HS-27A (cell line): ENCODE measurements at regions not wholly inside any gene's neighbourhood (a gene's known extent, or its start where the extent isn't known, plus 50 kb on each side); places are given as distances from the start of the nearest gene placed in this dataset.

Experiments used
- DNase-seq: peaks from one replicate; pipeline ENCODE4 v3.0.0-alpha.2; 2012; ENCODE audit warnings: low read depth, missing footprints

DNA sequence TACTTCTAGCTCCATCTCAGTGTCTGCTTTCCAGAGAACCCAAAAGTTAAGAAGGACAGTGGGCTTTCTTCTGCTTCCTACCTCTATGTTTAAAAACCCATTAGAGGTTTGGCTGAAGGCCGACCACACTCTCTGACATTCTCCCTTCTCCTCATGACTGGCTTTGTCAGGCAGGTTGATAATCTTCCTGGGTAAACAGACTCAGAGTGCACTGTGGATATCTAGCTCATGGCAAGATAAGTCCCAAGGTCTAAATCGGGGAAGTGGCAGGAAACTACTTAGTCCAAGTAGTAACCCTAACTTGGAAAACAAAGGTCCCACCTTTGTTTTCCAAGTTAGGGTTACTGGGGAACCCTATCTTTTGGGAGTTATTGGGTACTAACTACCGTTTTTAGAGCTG is 161.9 kb upstream of the SPAG17 start:
- DNase-seq = no peak

DNA sequence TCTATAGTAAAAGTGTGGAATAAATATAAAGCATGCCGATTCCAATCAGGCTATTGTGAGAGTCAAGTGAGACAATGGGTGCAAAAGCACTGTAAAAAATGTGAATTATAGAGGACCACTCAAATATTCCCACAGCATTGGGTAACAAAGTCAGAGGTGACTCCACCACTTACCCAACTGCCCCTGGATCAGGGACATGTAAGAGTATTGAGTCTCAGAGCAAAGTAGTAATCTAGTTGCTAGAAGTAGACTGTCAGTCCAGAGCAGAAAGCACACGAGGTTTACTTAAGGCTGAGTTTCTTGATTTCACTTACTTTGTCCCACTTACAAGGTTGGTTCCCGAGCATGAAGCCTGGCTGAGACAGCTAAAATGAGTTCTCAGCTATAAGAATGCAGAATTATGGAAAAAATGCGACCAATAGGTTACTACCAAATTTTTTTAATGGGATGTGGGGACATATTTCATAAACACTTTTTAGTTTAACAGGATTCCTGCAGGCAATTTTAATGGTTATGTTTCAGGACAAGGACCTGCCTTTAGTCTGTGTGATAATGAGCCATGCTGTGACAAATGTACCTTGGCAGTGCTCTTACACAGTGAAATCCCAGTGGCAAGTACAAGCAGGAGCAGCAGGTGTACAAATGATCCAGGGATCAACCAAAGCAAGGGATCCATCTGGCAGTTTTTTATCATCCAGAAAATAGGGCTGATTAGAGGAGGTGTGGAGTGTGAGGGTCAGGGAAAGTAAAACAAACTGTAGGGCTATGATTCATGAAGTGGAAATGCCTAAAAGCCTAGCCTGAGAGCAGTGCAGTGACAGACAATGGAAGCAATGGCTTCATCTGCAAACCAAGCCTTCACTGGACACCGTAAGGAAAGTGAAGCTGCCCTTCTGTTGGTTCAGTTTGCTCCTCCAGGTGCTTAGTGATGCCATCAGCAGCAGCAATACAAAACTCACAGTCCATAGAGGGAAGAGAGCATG is 156.2 kb upstream of the SPAG17 start:
- no peak for DNase-seq

DNA sequence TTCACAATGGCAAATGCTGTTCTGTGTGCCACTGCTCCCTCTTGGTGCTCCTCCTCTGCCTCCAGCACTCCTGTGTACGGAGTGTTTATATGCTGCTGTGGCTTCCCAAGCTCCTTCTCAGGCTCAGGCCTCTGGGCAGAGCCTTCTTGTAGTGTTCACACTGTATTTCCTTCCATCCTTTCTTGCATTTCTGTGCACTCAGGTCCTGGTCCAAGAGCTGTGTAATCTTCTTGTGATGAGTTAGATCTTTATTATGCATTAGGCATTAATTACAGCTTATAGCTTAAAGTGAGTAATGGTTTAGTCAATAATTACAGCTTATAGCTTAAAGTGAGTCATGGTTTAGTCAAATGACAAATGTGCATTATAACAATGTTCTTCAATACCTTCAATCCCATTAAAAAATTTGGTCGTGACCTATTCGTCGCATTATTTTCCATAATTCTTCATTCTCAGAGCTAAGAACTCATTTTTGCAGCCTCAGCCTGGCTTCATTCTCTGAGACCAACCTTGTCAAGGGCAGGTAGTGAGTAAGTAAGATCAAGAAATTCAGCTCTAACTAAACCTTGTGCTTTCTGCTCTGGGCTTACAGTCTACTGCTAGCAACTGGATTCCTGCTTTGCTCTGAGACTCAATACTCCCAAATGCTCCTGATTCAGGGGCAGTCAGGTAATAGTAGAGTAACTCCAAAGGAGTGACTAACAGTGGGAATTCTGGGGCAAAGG is 154.5 kb upstream of the SPAG17 start:
- DNase-seq = no peak

DNA sequence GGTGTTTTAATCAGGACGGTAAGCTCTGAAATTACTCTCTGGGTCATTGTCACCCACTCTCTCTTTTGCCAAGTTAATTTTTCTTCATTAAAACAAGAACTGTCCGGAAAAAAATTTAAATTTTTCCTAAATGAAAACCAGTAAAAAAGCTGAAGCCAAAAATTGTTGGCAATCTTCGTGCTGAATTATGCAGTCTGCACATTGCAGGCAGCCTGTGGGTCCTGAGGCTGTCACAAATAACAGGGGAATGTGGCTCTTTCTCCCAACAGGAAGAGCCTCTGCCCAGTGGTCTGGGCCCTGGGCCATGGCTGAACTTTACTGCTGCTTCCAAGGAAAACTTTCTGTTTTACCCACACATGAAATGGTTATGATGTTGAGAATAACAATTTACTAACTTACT is 153.9 kb upstream of the SPAG17 start:
- no peak for DNase-seq

DNA sequence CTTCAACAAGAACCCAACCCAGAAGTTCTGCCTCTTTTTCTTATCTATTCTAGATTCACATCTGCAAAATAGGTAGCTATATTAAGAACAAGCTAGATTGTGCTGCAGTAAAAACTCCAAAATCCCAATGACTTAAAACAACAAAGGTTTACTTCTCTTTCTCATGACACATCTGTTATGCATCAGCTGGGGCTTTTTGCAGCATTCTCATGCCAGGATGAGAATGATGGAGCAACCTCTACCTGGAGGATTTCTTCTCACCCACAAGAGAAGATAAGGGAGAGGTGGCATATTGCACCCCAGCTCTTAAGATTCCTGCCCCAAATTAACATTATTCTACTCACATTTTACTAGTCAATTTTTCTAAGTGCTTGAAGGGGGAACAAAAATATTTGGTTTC is 152.3 kb upstream of the SPAG17 start:
- no peak for DNase-seq

DNA sequence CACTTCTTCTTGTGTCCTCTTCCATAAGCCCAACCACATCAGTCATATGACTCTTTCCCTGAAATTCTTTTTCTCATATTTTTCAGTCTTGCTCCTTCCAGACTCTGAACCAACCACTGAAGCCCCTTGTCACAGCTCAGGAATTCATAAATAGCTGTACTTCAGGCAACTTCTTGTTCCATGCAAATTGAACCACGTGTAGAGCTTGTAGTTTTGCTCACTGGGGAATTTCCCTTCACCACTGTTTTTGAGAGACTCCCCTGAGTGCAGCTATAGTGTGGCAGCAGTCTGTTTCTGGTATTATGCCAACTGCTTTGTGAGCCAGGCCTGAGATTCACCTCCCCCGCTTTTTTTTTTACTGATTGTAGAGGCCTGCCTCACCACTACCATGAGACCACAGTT is 150.3 kb upstream of the SPAG17 start:
- no peak for DNase-seq

DNA sequence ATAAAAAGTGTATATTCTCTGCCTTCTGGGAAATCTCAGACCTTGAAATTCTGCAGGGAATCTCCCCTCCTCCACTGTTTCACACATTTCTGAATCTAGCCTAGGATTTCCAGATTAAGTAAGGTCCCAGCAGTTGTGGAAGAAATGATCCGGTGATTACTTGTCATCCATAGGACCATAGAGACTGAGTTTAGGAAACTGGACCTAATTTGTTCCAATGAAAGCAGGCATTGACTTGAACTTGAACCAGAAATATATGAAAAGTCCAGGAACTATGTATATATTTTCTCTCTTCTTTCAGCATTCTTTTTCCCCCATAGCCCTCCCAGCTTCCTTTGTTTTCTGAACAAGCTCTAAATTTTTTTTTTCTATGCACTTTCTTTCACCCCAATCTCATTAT is 149.5 kb upstream of the SPAG17 start:
- DNase-seq = no peak

DNA sequence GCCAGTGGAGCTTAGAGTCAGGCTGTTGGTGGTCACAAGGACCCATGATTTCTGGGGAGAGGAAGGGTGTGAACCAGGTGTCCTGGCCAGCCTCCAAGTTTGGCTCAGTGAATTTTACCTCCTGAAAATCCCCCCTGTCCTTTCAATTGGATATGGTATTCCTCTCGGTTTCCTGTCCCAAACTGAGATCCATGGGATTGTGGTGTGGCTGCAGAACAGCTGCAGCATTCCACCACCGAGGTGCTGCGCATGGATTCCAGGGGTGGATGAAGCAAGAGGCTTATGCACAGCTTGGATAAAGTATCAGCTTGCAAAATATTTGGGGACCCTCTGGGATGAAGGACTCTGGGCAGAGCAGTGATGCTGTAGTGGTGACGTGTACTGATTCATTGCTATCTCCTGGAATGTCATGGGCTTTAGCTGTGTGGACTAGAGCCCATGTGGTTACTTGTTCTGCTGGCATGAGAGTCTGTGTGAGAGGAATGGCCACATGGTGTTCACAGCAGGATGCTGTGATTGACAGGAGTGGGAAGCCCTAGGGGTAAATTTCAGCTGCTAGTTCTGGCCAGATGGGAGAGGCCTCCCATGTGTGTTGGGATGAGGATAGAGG is 148.7 kb upstream of the SPAG17 start:
- no peak for DNase-seq

DNA sequence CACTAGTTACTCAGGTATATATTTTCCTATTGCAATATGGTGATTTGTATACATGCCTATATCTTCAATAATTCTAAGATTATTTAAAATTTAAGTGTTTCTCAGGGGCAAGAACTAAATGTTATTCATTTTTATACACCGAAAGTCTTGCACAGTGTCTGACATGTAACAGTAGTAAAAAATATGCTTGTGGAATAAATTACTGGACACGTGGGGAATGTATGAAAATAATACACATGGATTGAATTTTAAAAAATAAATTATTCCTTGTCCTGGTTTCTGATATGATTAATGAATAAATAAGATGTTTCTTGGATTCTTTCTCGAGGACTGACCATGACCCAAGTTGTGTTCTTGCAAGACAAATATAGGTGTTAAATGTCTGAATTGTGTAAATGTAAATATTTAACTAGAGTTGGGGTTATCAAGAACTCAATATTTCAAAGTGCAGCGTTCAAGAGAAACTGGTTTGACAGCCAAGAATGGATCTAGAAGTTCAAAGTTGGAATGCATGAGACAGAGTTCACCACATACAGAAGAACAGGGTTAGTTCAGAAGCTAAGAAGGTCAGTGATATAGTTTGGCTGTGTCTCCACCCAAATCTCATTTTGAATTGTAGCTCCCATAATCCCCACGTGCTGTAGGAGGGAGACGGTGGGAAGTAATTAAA is 142.1 kb upstream of the SPAG17 start:
- DNase-seq = no peak

DNA sequence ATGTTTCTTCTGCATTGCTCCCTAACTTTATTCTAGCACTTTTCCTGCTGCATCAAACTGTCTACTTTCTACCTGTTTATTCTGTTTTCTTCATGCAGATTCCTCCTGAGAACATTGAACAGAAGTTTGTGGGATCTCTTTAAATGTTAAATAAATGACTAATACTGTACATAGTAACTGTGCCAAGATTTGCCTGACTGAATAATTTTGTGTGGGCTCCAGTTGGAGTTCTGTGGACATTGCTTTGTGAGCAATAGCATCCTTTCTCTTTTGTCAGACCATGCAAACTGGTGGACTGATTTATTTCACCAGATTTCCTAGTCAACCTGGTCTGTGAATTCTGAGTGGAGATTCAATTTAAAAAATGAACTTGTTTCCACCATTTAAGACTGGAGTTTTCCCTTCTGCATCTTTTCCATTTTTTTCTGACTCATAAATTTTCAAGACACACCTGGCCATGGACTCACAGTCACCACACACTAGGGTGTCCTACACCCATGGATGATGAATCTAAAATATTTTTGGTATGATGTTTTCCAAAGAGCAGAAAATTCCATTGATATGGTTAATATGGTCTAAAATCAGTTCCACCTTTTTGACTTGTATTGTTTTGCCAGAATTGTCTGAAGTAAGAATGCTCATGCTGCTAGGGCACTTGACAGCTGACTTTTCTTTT is 140.7 kb upstream of the SPAG17 start:
- no peak for DNase-seq

DNA sequence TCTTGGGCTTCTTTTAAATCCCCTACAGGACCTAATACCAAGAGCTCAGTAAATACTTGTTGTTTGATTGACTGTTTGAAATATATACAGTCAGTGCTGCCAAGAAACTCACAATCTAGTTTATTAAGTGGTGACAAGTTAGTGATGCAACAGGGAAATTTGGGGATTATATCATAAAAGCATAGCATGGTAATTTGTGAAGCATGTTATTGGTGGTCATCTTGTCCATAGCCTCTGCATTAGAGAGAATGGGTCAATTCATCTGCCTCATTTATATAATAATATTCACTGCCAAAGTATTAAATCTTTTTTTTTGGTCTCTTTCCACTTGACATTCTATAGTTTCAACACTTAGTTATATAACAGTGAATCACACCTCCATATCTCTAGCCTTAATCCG is 138.2 kb upstream of the SPAG17 start:
- DNase-seq = no peak

DNA sequence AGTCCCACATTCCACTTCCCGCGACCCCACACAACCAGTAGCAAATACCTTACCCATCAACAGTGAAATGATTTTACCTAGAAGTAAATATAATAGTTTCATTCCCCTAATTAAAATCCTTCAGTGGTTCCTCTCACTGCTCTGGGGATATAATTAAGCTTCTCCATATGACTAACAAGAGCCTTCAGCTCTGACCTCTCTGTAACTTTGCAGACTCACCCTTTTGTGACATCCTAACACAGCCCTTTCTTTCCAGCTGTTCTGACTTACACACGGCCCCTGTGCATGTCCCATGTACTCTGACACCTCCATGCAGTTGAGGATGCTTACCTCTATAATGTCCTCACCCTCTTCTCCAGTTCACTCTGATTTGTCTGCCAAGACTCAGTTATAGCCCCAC is 137.3 kb upstream of the SPAG17 start:
- DNase-seq = no peak

DNA sequence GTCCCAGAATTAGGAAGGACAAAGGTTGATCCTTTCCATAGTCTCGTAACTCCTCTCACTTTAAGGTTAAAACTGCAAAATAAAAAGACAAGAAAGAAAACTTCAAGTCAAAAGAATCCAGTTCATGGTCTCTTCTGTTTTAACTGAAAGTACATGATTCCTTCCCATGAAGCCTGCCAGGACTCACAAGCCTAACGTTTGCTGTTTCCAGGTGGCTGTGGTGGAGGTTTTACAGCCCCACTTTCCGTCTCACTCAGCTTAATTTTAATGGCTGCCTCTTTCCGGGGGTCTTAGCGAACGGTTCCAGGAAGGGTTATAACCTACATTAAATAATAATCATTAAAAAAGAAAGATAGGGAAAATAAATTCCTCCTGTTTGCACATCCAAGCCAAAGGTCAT is 136.8 kb upstream of the SPAG17 start:
- no peak for DNase-seq

DNA sequence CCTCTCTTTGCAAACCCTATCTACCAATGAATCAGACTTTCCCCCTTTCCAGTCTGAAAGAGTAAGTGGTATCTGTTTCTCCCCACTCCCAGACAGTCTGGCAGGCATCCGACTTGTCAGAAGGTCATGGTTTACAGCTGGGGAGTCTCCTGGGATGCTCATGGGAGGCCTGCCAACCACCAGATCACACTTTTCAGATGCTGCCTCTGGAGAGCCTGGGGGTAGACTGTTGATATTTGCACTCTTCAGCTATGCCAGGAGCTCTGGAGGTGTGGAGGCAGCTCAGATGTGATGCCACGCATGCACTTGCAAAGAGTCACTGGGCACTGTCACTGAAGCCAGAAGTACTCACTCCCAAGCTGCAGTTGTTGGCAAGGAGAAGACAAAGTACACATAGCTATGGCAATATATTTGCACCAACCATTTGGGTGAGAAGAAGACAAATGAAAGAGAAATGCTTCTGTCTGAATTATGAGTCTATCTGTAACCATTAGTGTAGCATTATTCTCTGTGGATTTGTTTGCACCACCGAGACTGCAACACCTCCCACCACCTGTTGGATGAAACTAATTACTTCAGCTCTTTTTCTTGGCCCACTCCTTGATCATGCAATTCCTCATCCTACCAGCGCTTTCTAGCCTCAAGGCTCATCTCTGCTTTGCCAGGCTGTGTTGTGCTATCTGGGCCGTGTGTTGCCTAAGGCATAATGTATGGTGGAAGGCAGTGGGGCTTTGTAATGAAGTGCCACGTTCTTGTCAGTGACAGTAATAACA is 133.0 kb upstream of the SPAG17 start:
- no peak for DNase-seq

DNA sequence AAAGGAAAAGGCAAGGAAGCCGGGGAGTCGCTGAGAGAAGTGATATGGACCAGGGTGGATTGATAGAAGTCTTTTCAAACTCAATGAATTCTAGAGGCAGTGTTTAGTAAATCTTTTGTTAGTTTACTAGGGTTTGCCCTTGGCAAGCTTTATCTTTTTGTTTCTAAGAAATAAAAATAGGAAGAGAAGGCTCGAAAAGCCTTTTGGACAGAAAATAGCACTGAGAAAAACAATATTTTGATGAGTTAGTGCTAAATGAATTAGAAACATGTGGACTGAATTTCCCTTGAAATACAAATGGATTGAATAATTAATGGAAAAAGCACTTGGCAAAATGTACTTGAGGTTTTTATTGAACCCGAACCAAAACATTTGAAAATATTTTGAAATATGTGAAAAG is 121.8 kb upstream of the SPAG17 start:
- DNase-seq = no peak

DNA sequence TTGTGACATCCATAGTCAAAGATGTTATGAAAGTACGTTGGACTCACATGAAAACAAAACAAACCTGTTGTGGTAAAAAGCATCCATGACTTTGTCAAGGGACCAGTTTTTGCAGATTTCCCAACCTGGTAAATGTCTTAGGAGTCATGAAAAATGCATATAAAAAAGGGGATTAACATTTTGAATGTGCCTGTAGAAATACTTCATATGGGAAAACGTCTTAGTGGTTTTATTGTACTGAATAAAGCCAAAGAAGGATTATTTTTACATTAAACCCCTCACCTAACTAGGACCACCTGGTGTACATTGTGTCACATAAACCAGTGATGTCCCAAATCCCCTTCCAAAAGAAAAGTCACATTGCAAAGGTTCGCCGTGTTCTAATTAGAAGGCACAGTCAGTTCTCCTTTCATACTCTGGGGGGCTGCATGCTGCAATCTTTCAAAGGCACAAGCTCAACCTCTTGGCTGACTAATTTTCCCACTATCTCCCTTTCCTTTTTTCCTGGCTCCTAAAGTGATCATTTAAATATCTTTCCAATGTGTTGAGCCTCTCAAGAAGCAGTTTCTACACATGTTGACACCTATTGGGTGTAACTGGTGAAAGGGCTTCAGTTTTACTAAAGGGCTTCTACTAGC is 119.8 kb upstream of the SPAG17 start:
- no peak for DNase-seq

DNA sequence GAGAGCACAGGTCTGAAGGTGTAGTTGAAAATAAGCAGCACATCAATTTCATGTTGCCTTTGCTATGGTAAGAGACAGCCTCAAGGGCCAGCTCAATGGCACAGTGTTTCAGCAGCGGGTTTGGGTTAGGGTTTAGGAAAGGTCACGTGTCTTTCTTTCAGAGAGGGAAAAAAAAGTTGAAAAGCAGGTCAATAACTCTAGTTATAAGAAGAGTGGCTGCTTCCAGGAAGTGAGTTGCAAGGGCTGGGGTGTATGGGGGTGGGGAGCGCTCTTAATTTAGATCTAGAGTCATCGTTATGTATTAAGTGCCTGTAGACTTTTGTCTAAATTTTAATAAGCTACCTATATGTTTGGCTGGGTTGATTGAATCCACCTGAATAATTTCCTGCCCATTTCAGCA is 118.5 kb upstream of the SPAG17 start:
- no peak for DNase-seq

DNA sequence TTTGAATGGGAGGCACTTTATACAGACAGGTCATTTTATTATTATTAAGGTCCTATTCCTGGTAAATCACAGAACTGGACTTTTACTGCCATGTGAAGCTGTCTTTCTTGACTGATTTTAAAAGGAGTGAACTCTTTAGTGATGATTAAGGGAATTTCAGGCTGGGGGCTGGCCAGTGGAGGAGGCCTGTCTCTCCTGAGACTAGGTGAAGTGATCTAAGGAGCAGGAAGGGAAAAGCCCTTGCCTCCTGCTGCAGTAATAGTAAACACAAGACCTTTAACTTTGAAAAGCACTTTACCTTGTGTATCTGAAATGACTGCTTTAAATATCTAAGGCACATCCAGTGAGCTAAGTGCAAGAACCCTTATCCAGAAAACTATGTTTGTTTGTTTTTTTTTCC is 118.0 kb upstream of the SPAG17 start:
- no peak for DNase-seq

DNA sequence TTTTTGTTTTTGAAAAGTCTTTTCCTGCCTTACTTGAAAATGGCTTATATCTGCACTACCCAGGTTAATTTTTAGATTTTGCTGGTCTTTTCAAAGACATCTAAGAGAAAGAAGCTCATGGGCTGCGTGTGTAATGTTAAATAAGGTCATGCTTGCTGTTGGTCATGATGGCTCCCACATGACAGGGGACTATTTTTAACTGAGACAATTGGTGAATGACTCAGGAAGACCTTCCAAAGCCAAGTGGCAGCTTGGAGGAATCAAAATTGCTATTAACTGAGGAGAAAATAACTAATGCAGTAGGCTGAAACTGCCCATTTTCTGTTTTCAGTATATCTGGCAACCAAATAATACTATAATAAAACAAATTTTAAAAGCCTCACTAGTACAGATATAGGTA is 117.1 kb upstream of the SPAG17 start:
- no peak for DNase-seq

DNA sequence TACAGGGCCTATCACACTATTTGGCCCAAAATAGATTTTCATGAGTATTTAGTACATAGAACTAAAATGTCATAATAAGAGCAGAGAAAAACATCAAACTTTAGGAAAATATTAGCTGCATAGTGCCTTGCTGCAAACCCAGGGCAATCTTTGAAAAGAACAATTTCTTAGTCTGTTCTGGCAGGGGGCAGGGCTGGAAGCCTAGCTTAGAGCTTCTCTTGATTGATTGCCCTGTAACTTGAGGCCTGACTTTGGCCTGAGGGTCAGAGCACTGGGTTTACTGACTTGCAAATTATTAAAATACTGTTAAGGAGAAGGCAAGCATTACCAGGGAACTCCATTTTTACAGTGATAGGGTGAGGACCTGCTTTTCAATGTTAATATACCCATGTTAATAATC is 115.8 kb upstream of the SPAG17 start:
- DNase-seq = no peak

DNA sequence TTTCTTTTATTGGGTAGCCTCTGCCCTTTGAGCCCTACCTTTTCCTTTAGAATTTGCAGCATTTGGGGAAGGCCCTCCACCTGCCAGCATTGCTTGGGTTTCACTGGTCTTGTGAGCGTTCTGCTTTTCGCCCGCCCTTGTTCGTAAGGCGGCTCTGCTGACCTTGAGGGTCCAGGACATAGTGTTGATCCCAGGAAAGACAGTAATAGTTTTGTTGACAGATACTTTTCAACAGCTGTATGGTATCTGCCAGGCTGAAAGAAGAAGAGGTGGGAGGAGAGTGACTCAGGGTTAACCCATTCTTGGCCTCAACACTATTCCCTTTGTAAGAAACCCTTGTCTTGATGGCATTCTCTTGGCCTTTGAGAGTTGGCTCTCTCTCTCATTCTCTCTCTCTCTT is 113.4 kb upstream of the SPAG17 start:
- no peak for DNase-seq
